Spleen (tissue), 7 donors: ENCODE measurements at regions not wholly inside any gene's neighbourhood (a gene's known extent, or its start where the extent isn't known, plus 50 kb on each side); places are given as distances from the start of the nearest gene placed in this dataset.

ENCODE experiments used
- POLR2A ChIP-seq, 3 donors: fragments of 450-650 bp; IDR thresholded peaks; one replicate each; pipeline ENCODE4 v1.5.1; 2017; ENCODE audit warnings: antibody characterized with exemption in 3 of 3, mild to moderate bottlenecking in 1 of 3
- TF ChIP-seq, protein P1 (sequence below), 11 experiments: fragments of 200-600 bp in 7 of 11; fragments of 450-650 bp in 4 of 11; sonication (generic) in 4 of 11; IDR thresholded peaks in 8 of 11; conservative IDR thresholded peaks in 3 of 11; 1 replicate in 7 of 11; 2 replicates in 4 of 11; pipeline versions ENCODE4 v1.4.0 to v1.8.0; 2016 to 2021; ENCODE audit warnings: antibody characterized with exemption in 11 of 11, inconsistent platforms in 4 of 11, mild to moderate bottlenecking in 1 of 11
- donor health status: DM: no; HTN: no; CAD: no; lungs with moderate emphysema.
- donor health status: DM: no; HTN: no; CAD: no.
- donor health status: DM: no; HTN: no; CAD: no.

DNA sequence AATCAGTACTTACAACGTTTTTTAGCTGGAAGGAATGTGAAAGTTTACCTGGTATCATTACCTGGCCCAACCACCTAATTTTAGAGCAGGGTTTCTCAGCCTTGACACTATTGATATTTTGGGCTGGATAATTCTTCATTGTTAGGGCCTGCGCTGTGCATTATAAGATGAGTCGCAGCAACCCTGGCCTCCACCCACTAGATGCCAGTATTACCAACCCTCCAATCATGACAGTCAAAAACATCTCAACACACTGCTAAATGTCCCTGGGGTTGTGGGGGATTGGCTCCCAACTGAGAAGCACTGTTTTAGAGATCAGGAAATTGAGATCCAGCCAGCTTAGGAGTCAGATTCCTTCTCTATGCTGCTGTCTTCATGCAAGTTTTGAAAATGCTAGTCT is 265.3 kb upstream of the TCF4 start:
- TF ChIP-seq, protein P1, sequence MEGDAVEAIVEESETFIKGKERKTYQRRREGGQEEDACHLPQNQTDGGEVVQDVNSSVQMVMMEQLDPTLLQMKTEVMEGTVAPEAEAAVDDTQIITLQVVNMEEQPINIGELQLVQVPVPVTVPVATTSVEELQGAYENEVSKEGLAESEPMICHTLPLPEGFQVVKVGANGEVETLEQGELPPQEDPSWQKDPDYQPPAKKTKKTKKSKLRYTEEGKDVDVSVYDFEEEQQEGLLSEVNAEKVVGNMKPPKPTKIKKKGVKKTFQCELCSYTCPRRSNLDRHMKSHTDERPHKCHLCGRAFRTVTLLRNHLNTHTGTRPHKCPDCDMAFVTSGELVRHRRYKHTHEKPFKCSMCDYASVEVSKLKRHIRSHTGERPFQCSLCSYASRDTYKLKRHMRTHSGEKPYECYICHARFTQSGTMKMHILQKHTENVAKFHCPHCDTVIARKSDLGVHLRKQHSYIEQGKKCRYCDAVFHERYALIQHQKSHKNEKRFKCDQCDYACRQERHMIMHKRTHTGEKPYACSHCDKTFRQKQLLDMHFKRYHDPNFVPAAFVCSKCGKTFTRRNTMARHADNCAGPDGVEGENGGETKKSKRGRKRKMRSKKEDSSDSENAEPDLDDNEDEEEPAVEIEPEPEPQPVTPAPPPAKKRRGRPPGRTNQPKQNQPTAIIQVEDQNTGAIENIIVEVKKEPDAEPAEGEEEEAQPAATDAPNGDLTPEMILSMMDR (IDR thresholded peaks at IDR 0.05 in 8 of 11, conservative IDR thresholded peaks at IDR 0.05 in 3 of 11), result no peak
- TF ChIP-seq POLR2A (IDR thresholded peaks at IDR 0.05), result no peak
